Panc1 (cell line): ENCODE measurements at regions not wholly inside any gene's neighbourhood (a gene's known extent, or its start where the extent isn't known, plus 50 kb on each side); places are given as distances from the start of the nearest gene placed in this dataset.

ENCODE experiments used
- POLR2AphosphoS5 ChIP-seq: IDR thresholded peaks from 2 replicates; pipeline ENCODE4 v1.6.1; 2012; ENCODE audit warnings: mild to moderate bottlenecking, low read depth, low read length, moderate library complexity
- REST ChIP-seq, 2 experiments: IDR thresholded peaks; 2 replicates each; pipeline ENCODE4 v1.6.1; 2011 to 2012; ENCODE audit warnings: low read depth in 2 of 2, control low read depth in 1 of 2, low read length in 1 of 2, mild to moderate bottlenecking in 1 of 2, moderate library complexity in 1 of 2; ENCODE audit not compliant: insufficient read depth in 1 of 2
- TF ChIP-seq, protein P1 (sequence below): fragments of 450-650 bp; IDR thresholded peaks from 2 replicates; pipeline ENCODE4 v1.5.1; 2017; ENCODE audit warnings: mild to moderate bottlenecking

DNA sequence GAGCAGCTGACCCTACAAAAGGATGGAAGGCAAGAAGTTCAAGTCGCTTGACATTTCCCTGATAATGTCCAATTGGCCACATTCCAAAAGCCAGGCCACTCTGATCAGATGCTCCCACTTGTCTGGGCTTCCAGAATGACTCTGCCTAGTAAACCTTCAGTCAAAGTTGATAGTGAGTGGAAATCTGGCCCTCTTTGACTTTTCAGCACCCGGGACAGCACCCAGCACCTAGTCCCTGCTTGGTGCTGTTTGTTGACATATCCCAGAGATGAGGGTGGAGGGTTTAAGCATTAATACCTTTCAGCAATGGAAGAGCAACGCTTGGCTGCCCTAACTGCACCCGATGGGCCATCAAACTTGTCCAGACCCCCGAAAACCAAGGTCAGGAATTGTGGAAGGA is 131.3 kb downstream of the AIPL1 start:
- TF ChIP-seq, protein P1, sequence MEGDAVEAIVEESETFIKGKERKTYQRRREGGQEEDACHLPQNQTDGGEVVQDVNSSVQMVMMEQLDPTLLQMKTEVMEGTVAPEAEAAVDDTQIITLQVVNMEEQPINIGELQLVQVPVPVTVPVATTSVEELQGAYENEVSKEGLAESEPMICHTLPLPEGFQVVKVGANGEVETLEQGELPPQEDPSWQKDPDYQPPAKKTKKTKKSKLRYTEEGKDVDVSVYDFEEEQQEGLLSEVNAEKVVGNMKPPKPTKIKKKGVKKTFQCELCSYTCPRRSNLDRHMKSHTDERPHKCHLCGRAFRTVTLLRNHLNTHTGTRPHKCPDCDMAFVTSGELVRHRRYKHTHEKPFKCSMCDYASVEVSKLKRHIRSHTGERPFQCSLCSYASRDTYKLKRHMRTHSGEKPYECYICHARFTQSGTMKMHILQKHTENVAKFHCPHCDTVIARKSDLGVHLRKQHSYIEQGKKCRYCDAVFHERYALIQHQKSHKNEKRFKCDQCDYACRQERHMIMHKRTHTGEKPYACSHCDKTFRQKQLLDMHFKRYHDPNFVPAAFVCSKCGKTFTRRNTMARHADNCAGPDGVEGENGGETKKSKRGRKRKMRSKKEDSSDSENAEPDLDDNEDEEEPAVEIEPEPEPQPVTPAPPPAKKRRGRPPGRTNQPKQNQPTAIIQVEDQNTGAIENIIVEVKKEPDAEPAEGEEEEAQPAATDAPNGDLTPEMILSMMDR = no peak
- TF ChIP-seq POLR2AphosphoS5 (no peak), REST (IDR thresholded peaks at IDR 0.05; ENCODE audit: insufficient read depth in 1 of 2, low read depth in 2 of 2, low read length in 1 of 2) (peak; percentile 89 to 90)
